ENCODE measurements at regions not wholly inside any gene's neighbourhood (a gene's known extent, or its start where the extent isn't known, plus 50 kb on each side); places are given as distances from the start of the nearest gene placed in this dataset.

GRCh38 chr7:69198250-69198649, 400.0 kb upstream of the AUTS2 start:
- Histone ChIP-seq H3K4me1 (ENCODE audit: insufficient read depth, low read length) (no peaks in the 10 kb centered on the region), H3K4me2 (ENCODE audit: low read length) (no peak overlapping the region), H3K27ac (ENCODE audit: low read depth, low read length) (no peak overlapping the region), H3K79me2 (ENCODE audit: insufficient read depth, low read length) (no peaks in the 10 kb centered on the region), H2AFZ (ENCODE audit: low read depth, low read length) (no peak overlapping the region), H4K20me1 (ENCODE audit: insufficient read depth, low read length) (no peaks in the 10 kb centered on the region), H3K36me3 (ENCODE audit: insufficient read depth, low read length) (no peaks in the 10 kb centered on the region), H3K9ac (ENCODE audit: low read length) (no peak overlapping the region), H3K27me3 (ENCODE audit: insufficient read depth, low read length) (no peaks in the 10 kb centered on the region), H3K4me3 (ENCODE audit: insufficient read depth, low read depth, low read length) (no peak overlapping the region), H3K9me3 (ENCODE audit: insufficient read depth, low read depth, low read length) (peaks cover 5% of the 10 kb centered on the region)
- no peak overlapping the region for H3K4me3 Mint-ChIP-seq (ENCODE audit: unreplicated experiment)
- no peaks in the 10 kb centered on the region for H3K36me3 Mint-ChIP-seq (ENCODE audit: low read depth, unreplicated experiment)
- TF ChIP-seq, protein P1, sequence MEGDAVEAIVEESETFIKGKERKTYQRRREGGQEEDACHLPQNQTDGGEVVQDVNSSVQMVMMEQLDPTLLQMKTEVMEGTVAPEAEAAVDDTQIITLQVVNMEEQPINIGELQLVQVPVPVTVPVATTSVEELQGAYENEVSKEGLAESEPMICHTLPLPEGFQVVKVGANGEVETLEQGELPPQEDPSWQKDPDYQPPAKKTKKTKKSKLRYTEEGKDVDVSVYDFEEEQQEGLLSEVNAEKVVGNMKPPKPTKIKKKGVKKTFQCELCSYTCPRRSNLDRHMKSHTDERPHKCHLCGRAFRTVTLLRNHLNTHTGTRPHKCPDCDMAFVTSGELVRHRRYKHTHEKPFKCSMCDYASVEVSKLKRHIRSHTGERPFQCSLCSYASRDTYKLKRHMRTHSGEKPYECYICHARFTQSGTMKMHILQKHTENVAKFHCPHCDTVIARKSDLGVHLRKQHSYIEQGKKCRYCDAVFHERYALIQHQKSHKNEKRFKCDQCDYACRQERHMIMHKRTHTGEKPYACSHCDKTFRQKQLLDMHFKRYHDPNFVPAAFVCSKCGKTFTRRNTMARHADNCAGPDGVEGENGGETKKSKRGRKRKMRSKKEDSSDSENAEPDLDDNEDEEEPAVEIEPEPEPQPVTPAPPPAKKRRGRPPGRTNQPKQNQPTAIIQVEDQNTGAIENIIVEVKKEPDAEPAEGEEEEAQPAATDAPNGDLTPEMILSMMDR (IDR thresholded peaks at IDR 0.05; ENCODE audit: insufficient read depth, low read depth, low read length), result no peak
- TF ChIP-seq EZH2 (IDR thresholded peaks at IDR 0.05; ENCODE audit: insufficient read depth, low read length), result no peak
- FAIRE-seq (no peak), DNase-seq (ENCODE audit: low read depth) (no peak)
- peaks cover 19% of the 10 kb centered on the region for H3K9me3 Mint-ChIP-seq (ENCODE audit: unreplicated experiment)
- H3K4me1 Mint-ChIP-seq (ENCODE audit: low read depth, unreplicated experiment), result no peaks in the 10 kb centered on the region
- no peak overlapping the region for H3K27ac Mint-ChIP-seq (ENCODE audit: unreplicated experiment)
- no peaks in the 10 kb centered on the region for H3K27me3 Mint-ChIP-seq (ENCODE audit: low read depth, unreplicated experiment)

DNA sequence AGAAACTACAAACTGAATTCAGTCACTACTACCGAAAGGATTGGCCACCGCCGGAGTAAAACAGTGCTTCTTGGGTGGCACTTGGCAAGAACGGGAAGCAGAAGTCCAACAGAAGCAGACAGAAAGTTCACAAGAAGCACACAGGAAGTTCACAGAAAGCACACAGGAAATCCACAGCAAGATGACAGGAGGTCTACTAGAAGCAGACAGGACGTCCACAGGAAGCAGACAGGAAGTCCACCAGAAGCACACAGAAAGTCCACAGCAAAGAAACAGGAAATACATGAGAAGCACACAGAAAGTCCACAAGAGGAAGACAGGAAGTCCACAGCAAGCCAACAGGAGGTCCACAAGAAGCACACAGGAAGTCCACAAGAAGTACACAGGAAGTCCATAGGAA, 399.2 kb upstream of the AUTS2 start:
- no peak overlapping the region for H3K27ac Mint-ChIP-seq (ENCODE audit: unreplicated experiment)
- no peaks in the 10 kb centered on the region for H4K20me1 ChIP-seq (ENCODE audit: insufficient read depth, low read length)
- no peak overlapping the region for H3K9ac ChIP-seq (ENCODE audit: low read length)
- H3K27me3 Mint-ChIP-seq (ENCODE audit: low read depth, unreplicated experiment), result no peaks in the 10 kb centered on the region
- H3K27me3 ChIP-seq (ENCODE audit: insufficient read depth, low read length), result no peaks in the 10 kb centered on the region
- no peak for TF ChIP-seq EZH2 (IDR thresholded peaks at IDR 0.05; ENCODE audit: insufficient read depth, low read length)
- TF ChIP-seq, protein P1 (IDR thresholded peaks at IDR 0.05; ENCODE audit: insufficient read depth, low read depth, low read length), result no peak
- H3K79me2 ChIP-seq (ENCODE audit: insufficient read depth, low read length), result no peaks in the 10 kb centered on the region
- no peaks in the 10 kb centered on the region for H3K4me1 ChIP-seq (ENCODE audit: insufficient read depth, low read length)
- H3K4me3 ChIP-seq (ENCODE audit: insufficient read depth, low read depth, low read length), result no peak overlapping the region
- H3K4me3 Mint-ChIP-seq (ENCODE audit: unreplicated experiment), result no peak overlapping the region
- no peak overlapping the region for H3K27ac ChIP-seq (ENCODE audit: low read depth, low read length)
- no peaks in the 10 kb centered on the region for H3K36me3 ChIP-seq (ENCODE audit: insufficient read depth, low read length)
- FAIRE-seq (no peak), DNase-seq (ENCODE audit: low read depth) (no peak)
- H3K9me3 ChIP-seq (ENCODE audit: insufficient read depth, low read depth, low read length), result peaks cover 5% of the 10 kb centered on the region
- no peaks in the 10 kb centered on the region for H3K4me1 Mint-ChIP-seq (ENCODE audit: low read depth, unreplicated experiment)
- H3K36me3 Mint-ChIP-seq (ENCODE audit: low read depth, unreplicated experiment), result no peaks in the 10 kb centered on the region
- no peak overlapping the region for H2AFZ ChIP-seq (ENCODE audit: low read depth, low read length)
- no peak overlapping the region for H3K4me2 ChIP-seq (ENCODE audit: low read length)
- peaks cover 16% of the 10 kb centered on the region for H3K9me3 Mint-ChIP-seq (ENCODE audit: unreplicated experiment)

DNA sequence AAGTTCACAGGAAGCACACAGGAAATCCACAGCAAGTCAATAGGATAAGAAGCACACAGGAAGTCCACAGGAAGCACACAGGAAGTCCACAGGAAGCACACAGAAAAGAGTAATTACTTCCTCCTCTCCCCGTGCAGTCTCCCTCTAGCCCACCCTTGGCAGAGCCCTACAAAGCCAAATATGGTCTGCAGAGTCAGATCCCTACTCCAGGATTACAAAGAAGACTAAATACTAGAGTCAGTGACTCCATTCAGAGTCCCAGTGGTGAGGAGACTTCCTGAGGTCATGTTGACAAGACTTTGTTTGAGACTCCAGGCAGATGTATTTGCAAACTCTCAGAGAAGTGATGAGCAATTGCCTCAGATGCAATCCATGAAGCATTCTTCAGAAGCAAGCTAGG, 398.6 kb upstream of the AUTS2 start:
- Histone ChIP-seq H3K4me2 (ENCODE audit: low read length) (no peak overlapping the region), H3K27me3 (ENCODE audit: insufficient read depth, low read length) (no peaks in the 10 kb centered on the region), H3K4me3 (ENCODE audit: insufficient read depth, low read depth, low read length) (no peak overlapping the region), H3K9ac (ENCODE audit: low read length) (no peak overlapping the region), H3K79me2 (ENCODE audit: insufficient read depth, low read length) (no peaks in the 10 kb centered on the region), H3K4me1 (ENCODE audit: insufficient read depth, low read length) (peaks cover 5% of the 10 kb centered on the region), H2AFZ (ENCODE audit: low read depth, low read length) (no peak overlapping the region), H3K27ac (ENCODE audit: low read depth, low read length) (no peak overlapping the region), H3K36me3 (ENCODE audit: insufficient read depth, low read length) (no peaks in the 10 kb centered on the region), H3K9me3 (ENCODE audit: insufficient read depth, low read depth, low read length) (peaks cover 5% of the 10 kb centered on the region), H4K20me1 (ENCODE audit: insufficient read depth, low read length) (no peaks in the 10 kb centered on the region)
- peaks cover 16% of the 10 kb centered on the region for H3K9me3 Mint-ChIP-seq (ENCODE audit: unreplicated experiment)
- H3K4me3 Mint-ChIP-seq (ENCODE audit: unreplicated experiment), result no peak overlapping the region
- H3K36me3 Mint-ChIP-seq (ENCODE audit: low read depth, unreplicated experiment), result no peaks in the 10 kb centered on the region
- FAIRE-seq (no peak), DNase-seq (ENCODE audit: low read depth) (no peak)
- H3K27me3 Mint-ChIP-seq (ENCODE audit: low read depth, unreplicated experiment), result no peaks in the 10 kb centered on the region
- TF ChIP-seq, protein P1 (IDR thresholded peaks at IDR 0.05; ENCODE audit: insufficient read depth, low read depth, low read length), result no peak
- TF ChIP-seq EZH2 (IDR thresholded peaks at IDR 0.05; ENCODE audit: insufficient read depth, low read length), result no peak
- no peaks in the 10 kb centered on the region for H3K4me1 Mint-ChIP-seq (ENCODE audit: low read depth, unreplicated experiment)
- no peak overlapping the region for H3K27ac Mint-ChIP-seq (ENCODE audit: unreplicated experiment)

Measured in astrocyte (in vitro differentiated cells and primary cell).